ENCODE measurements at regions not wholly inside any gene's neighbourhood (a gene's known extent, or its start where the extent isn't known, plus 50 kb on each side); places are given as distances from the start of the nearest gene placed in this dataset.
"Not testable (repeated sequence)": the region's sequence is repeated elsewhere in the genome, so short reads cannot be mapped to it uniquely, and the experiment has no call there.

- DNase-seq = no peak
- Mint-ChIP-seq H3K9me3 (peaks cover 4 to 6% of the 10 kb centered on the region in 2 donors), H3K27ac (no peak overlapping the region), H3K4me1 (no peaks in the 10 kb centered on the region), H3K4me3 (no peak overlapping the region), H3K27me3 (no peaks in the 10 kb centered on the region), H3K36me3 (no peaks in the 10 kb centered on the region)
- ATAC-seq (replicated peaks) = no peak
These were observed 723.2 kb downstream of the SMARCA1 start for GRCh38 chrX:128800138-128800537.

GRCh38 chrX:128783139-128783538 lies 730.9 kb upstream of the ACTRT1 start:
- not testable (repeated sequence) for H3K27me3 Mint-ChIP-seq; H3K36me3 Mint-ChIP-seq; ATAC-seq (replicated peaks); H3K4me1 Mint-ChIP-seq; DNase-seq; H3K4me3 Mint-ChIP-seq; H3K27ac Mint-ChIP-seq; H3K9me3 Mint-ChIP-seq

GRCh38 chrX:128781506-128781905 lies 729.3 kb upstream of the ACTRT1 start:
- Mint-ChIP-seq H3K36me3 (no peaks in the 10 kb centered on the region), H3K27me3 (peaks cover 0 to 4% of the 10 kb centered on the region in 2 donors), H3K27ac (no peak overlapping the region), H3K9me3 (peaks cover 6 to 9% of the 10 kb centered on the region in 2 donors), H3K4me1 (peaks cover 0 to 1% of the 10 kb centered on the region in 2 donors), H3K4me3 (no peak overlapping the region)
- DNase-seq = peak; percentile 1
- ATAC-seq (replicated peaks) = peak; percentile 44 to 59

- Mint-ChIP-seq H3K4me1 (peaks cover 0 to 1% of the 10 kb centered on the region in 2 donors), H3K27ac (no peak overlapping the region), H3K9me3 (peaks cover 6 to 9% of the 10 kb centered on the region in 2 donors), H3K27me3 (peaks cover 0 to 4% of the 10 kb centered on the region in 2 donors), H3K36me3 (no peaks in the 10 kb centered on the region), H3K4me3 (no peak overlapping the region)
- no peak for DNase-seq
- ATAC-seq (replicated peaks) = no peak
These were observed 728.7 kb upstream of the ACTRT1 start for GRCh38 chrX:128780934-128781333.

- no peak overlapping the region for H3K4me3 Mint-ChIP-seq
- H3K27ac Mint-ChIP-seq = no peak overlapping the region
- H3K4me1 Mint-ChIP-seq = no peaks in the 10 kb centered on the region
- H3K9me3 Mint-ChIP-seq = peaks cover 2 to 11% of the 10 kb centered on the region in 2 donors
- H3K36me3 Mint-ChIP-seq = no peaks in the 10 kb centered on the region
- ATAC-seq (replicated peaks) = no peak
- no peak for DNase-seq
- H3K27me3 Mint-ChIP-seq = no peaks in the 10 kb centered on the region
These were observed 717.3 kb upstream of the ACTRT1 start for GRCh38 chrX:128769495-128769894.

- DNase-seq (no peak), ATAC-seq (replicated peaks) (no peak)
- Mint-ChIP-seq H3K27me3 (no peaks in the 10 kb centered on the region), H3K9me3 (peaks cover 2 to 3% of the 10 kb centered on the region in 2 donors), H3K4me3 (no peak overlapping the region), H3K27ac (no peak overlapping the region), H3K36me3 (no peaks in the 10 kb centered on the region), H3K4me1 (no peaks in the 10 kb centered on the region)
These were observed 707.5 kb upstream of the ACTRT1 start for GRCh38 chrX:128759745-128760144.

- no peak for DNase-seq
- no peak overlapping the region for H3K27ac Mint-ChIP-seq
- no peak overlapping the region for H3K4me3 Mint-ChIP-seq
- H3K9me3 Mint-ChIP-seq = peaks cover 0 to 3% of the 10 kb centered on the region in 2 donors
- ATAC-seq (replicated peaks) = no peak
- H3K36me3 Mint-ChIP-seq = no peaks in the 10 kb centered on the region
- H3K27me3 Mint-ChIP-seq = no peaks in the 10 kb centered on the region
- no peaks in the 10 kb centered on the region for H3K4me1 Mint-ChIP-seq
These were observed 707.0 kb upstream of the ACTRT1 start for GRCh38 chrX:128759177-128759576.

- Mint-ChIP-seq H3K27me3 (no peaks in the 10 kb centered on the region), H3K27ac (no peak overlapping the region), H3K36me3 (no peaks in the 10 kb centered on the region), H3K4me1 (no peaks in the 10 kb centered on the region), H3K4me3 (no peak overlapping the region), H3K9me3 (peaks cover 0 to 1% of the 10 kb centered on the region in 2 donors)
- no peak for DNase-seq
- ATAC-seq (replicated peaks) = no peak
These were observed 701.9 kb upstream of the ACTRT1 start for GRCh38 chrX:128754130-128754529.

GRCh38 chrX:128739539-128739938 lies 687.3 kb upstream of the ACTRT1 start:
- H3K4me1 Mint-ChIP-seq = no peaks in the 10 kb centered on the region
- DNase-seq (no peak), ATAC-seq (replicated peaks) (no peak)
- H3K4me3 Mint-ChIP-seq = no peak overlapping the region
- H3K27ac Mint-ChIP-seq = no peak overlapping the region
- no peaks in the 10 kb centered on the region for H3K9me3 Mint-ChIP-seq
- H3K36me3 Mint-ChIP-seq = no peaks in the 10 kb centered on the region
- no peaks in the 10 kb centered on the region for H3K27me3 Mint-ChIP-seq

GRCh38 chrX:128728943-128729342 lies 676.7 kb upstream of the ACTRT1 start:
- Mint-ChIP-seq H3K9me3 (peaks cover 0 to 3% of the 10 kb centered on the region in 2 donors), H3K36me3 (no peaks in the 10 kb centered on the region), H3K4me1 (no peaks in the 10 kb centered on the region), H3K27ac (no peak overlapping the region), H3K4me3 (no peak overlapping the region), H3K27me3 (no peaks in the 10 kb centered on the region)
- no peak for ATAC-seq (replicated peaks)
- no peak for DNase-seq

- Mint-ChIP-seq H3K36me3 (no peaks in the 10 kb centered on the region), H3K4me1 (no peaks in the 10 kb centered on the region), H3K9me3 (peaks cover 0 to 2% of the 10 kb centered on the region in 2 donors), H3K27me3 (no peaks in the 10 kb centered on the region), H3K4me3 (no peak overlapping the region), H3K27ac (no peak overlapping the region)
- no peak for ATAC-seq (replicated peaks)
- no peak for DNase-seq
These were observed 665.7 kb upstream of the ACTRT1 start for GRCh38 chrX:128717635-128718578.

GRCh38 chrX:128714425-128714824 lies 662.2 kb upstream of the ACTRT1 start:
- DNase-seq = no peak
- no peak overlapping the region for H3K4me3 Mint-ChIP-seq
- H3K9me3 Mint-ChIP-seq = peaks cover 0 to 2% of the 10 kb centered on the region in 2 donors
- H3K27me3 Mint-ChIP-seq = no peaks in the 10 kb centered on the region
- no peak for ATAC-seq (replicated peaks)
- no peaks in the 10 kb centered on the region for H3K36me3 Mint-ChIP-seq
- H3K4me1 Mint-ChIP-seq = no peaks in the 10 kb centered on the region
- no peak overlapping the region for H3K27ac Mint-ChIP-seq

- Mint-ChIP-seq H3K36me3 (no peaks in the 10 kb centered on the region), H3K4me1 (no peaks in the 10 kb centered on the region), H3K27ac (no peak overlapping the region), H3K9me3 (peaks cover 0 to 5% of the 10 kb centered on the region in 2 donors), H3K27me3 (no peaks in the 10 kb centered on the region), H3K4me3 (no peak overlapping the region)
- ATAC-seq (replicated peaks) (no peak), DNase-seq (no peak)
These were observed 647.6 kb upstream of the ACTRT1 start for GRCh38 chrX:128699716-128700285.

- H3K4me3 Mint-ChIP-seq = no peak overlapping the region
- peaks cover 0 to 2% of the 10 kb centered on the region in 2 donors for H3K9me3 Mint-ChIP-seq
- ATAC-seq (replicated peaks) (no peak), DNase-seq (no peak)
- no peaks in the 10 kb centered on the region for H3K27me3 Mint-ChIP-seq
- H3K27ac Mint-ChIP-seq = no peak overlapping the region
- no peaks in the 10 kb centered on the region for H3K4me1 Mint-ChIP-seq
- H3K36me3 Mint-ChIP-seq = no peaks in the 10 kb centered on the region
These were observed 646.5 kb upstream of the ACTRT1 start for GRCh38 chrX:128698573-128699181.

- H3K4me1 Mint-ChIP-seq = no peaks in the 10 kb centered on the region
- peaks cover 0 to 1% of the 10 kb centered on the region in 2 donors for H3K9me3 Mint-ChIP-seq
- H3K4me3 Mint-ChIP-seq = no peak overlapping the region
- DNase-seq (no peak), ATAC-seq (replicated peaks) (no peak)
- no peak overlapping the region for H3K27ac Mint-ChIP-seq
- H3K27me3 Mint-ChIP-seq = no peaks in the 10 kb centered on the region
- no peaks in the 10 kb centered on the region for H3K36me3 Mint-ChIP-seq
These were observed 639.7 kb upstream of the ACTRT1 start for GRCh38 chrX:128691872-128692271.
